Suppressor macrophage treated with lipopolysaccharide for 4 hours (primary cell): ENCODE measurements at regions not wholly inside any gene's neighbourhood (a gene's known extent, or its start where the extent isn't known, plus 50 kb on each side); places are given as distances from the start of the nearest gene placed in this dataset.

Source experiments
- DNase-seq: peaks from one replicate; pipeline ENCODE4 v3.0.0-alpha.2; 2020

- DNase-seq = no peak
Measured at GRCh38 chr18:75563150-75563549, 135.6 kb upstream of the SMIM21 start.

GRCh38 chr18:75562216-75562615 lies 134.7 kb upstream of the SMIM21 start:
- DNase-seq = no peak

- DNase-seq = no peak
Measured at GRCh38 chr18:75558790-75559189, 131.3 kb upstream of the SMIM21 start.

- no peak for DNase-seq
Measured at GRCh38 chr18:75556841-75557240, 129.3 kb upstream of the SMIM21 start.

GRCh38 chr18:75554644-75555185 lies 127.2 kb upstream of the SMIM21 start:
- no peak for DNase-seq

GRCh38 chr18:75554176-75554575 lies 126.7 kb upstream of the SMIM21 start:
- DNase-seq = no peak

GRCh38 chr18:75553021-75553420 lies 125.5 kb upstream of the SMIM21 start:
- no peak for DNase-seq

- no peak for DNase-seq
Measured at GRCh38 chr18:75551071-75551470, 123.6 kb upstream of the SMIM21 start.

- no peak for DNase-seq
Measured at GRCh38 chr18:75548353-75548905, 120.9 kb upstream of the SMIM21 start.

- DNase-seq = no peak
Measured at GRCh38 chr18:75546964-75547363, 119.5 kb upstream of the SMIM21 start.

- DNase-seq = no peak
Measured at GRCh38 chr18:75545189-75545588, 117.7 kb upstream of the SMIM21 start.

- no peak for DNase-seq
Measured at GRCh38 chr18:75544496-75544895, 117.0 kb upstream of the SMIM21 start.

- DNase-seq = no peak
Measured at GRCh38 chr18:75544051-75544481, 116.6 kb upstream of the SMIM21 start.

GRCh38 chr18:75538727-75539126 lies 111.2 kb upstream of the SMIM21 start:
- no peak for DNase-seq

- no peak for DNase-seq
Measured at GRCh38 chr18:75533950-75534349, 106.4 kb upstream of the SMIM21 start.

GRCh38 chr18:75533209-75533608 lies 105.7 kb upstream of the SMIM21 start:
- DNase-seq = no peak

- DNase-seq = no peak
Measured at GRCh38 chr18:75531851-75532459, 104.5 kb upstream of the SMIM21 start.

GRCh38 chr18:75531212-75531850 lies 103.8 kb upstream of the SMIM21 start:
- DNase-seq = no peak

- DNase-seq = no peak
Measured at GRCh38 chr18:75530566-75531211, 103.2 kb upstream of the SMIM21 start.

- no peak for DNase-seq
Measured at GRCh38 chr18:75530118-75530517, 102.6 kb upstream of the SMIM21 start.

- no peak for DNase-seq
Measured at GRCh38 chr18:75529394-75529793, 101.9 kb upstream of the SMIM21 start.

- no peak for DNase-seq
Measured at GRCh38 chr18:75527848-75528685, 100.6 kb upstream of the SMIM21 start.

- DNase-seq = no peak
Measured at GRCh38 chr18:75526038-75526437, 98.5 kb upstream of the SMIM21 start.
